ENCODE measurements at regions not wholly inside any gene's neighbourhood (a gene's known extent, or its start where the extent isn't known, plus 50 kb on each side); places are given as distances from the start of the nearest gene placed in this dataset.

DNA sequence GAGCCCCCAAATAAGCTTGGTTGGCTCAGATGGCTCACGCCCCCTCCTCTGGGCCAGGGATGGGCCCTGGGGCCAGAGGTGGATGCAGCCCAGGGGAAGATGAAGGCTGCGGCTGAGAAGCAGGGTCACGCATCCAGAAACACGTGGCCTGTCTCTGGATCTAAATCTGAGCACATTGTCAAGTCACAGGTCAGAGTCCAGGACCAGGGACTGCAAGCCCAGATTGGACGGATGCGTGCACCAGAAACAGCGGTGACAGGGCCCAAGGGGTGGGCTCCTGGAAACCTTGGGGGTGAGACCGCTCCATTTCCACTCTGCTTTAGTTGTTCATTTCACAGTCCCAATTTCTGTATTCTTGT is 226.2 kb downstream of the ACKR3 start:
- no peak for DNase-seq (ENCODE audit: low spot score)

DNA sequence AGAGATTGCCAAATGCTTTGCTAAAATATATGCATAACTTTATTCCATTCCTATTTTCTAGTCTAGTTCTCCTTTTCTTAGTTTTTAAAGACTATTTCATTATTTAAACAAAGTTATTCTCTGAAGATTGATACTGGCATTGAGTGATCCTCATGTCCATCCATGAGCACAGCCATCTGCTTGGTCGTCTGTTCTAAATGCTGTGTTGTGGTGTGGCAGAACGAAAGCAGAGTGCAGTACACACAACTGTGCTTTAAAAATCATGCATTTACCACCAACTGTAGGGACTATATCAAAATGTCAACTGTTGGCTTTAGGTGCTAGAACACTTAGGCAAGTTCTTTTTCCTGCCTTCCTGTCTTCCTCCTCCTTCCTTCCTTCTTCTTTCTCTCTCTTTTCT is 226.6 kb downstream of the ACKR3 start:
- DNase-seq (ENCODE audit: low spot score) = no peak

- DNase-seq (ENCODE audit: low spot score) = no peak
Measured at GRCh38 chr2:236797411-236797810, 227.8 kb downstream of the ACKR3 start.

- no peak for DNase-seq (ENCODE audit: low spot score)
Measured at GRCh38 chr2:236798491-236798890, 228.9 kb downstream of the ACKR3 start.

DNA sequence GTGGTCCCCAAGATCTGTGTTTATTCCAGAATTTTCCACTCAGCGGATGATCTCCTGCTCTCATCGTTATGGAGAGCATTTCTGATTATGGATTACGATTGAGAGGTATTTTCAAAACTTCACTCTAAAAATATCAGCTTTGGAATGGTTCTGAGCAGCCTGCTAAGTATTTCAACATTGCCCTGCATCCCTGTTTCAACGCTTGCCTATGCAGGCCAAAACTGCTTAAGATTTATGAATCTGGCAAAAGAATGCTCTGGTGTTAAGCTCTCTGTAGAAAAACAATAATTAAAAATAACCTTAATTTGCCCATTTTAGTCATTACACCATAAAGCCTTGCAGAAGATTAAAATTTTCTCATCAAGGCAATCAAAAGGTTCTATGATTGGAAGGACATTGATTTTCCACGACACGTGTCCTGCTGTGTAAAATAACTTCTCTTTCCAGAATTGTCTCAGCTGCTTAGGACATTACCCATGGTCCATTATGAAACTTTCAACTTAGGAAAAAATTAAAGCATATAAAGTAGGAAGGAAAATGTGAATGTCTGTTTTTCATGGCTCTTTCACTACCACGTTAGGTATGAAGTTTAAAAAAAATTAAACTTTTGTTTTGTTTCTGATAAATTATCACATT is 229.9 kb downstream of the ACKR3 start:
- DNase-seq (ENCODE audit: low spot score) = no peak

GRCh38 chr2:236802862-236803261 is 233.2 kb downstream of the ACKR3 start:
- no peak for DNase-seq (ENCODE audit: low spot score)

DNA sequence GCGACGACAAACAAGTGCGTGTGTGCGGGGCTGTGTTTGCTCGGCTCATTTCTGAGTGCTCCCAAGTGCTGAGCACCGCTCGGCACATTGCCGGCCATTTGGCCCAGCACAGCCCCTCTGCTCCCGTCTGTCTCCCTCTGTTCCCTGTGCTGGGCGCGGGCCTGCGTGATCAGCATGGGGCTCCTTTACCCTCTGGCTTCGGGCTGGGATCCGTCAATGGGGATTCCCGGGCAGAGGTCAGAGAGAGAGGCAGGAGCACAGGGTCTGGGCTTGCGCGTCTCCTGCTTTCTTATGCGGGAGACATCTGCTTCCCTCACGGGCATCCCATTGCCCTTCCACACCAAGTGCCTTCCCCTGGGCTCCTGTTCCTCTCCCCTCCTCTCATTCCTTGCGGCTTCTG is 234.0 kb downstream of the ACKR3 start:
- DNase-seq (ENCODE audit: low spot score) = no peak

- no peak for DNase-seq (ENCODE audit: low spot score)
Measured at GRCh38 chr2:236805800-236806531, 236.3 kb downstream of the ACKR3 start.

DNA sequence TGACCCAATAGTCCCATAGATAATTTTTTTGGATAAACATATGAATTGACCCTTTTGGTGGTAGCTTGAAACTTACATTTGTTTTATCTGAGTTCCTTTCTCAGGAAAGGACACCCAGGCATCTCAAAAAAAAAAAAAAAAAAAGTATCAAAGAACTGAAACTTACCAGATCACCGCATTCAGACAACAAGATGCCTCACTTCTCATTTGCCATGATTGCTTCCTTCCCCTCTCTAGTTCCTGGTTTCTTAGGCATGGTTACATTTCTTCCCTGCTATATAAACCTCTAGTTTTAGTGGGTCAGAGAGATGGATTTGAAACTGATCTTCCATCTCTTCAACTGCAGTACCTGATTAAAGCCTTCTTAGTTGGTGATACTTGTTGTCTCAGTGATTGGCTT is 240.1 kb downstream of the ACKR3 start:
- no peak for DNase-seq (ENCODE audit: low spot score)

- no peak for DNase-seq (ENCODE audit: low spot score)
Measured at GRCh38 chr2:236811062-236811656, 241.5 kb downstream of the ACKR3 start.

DNA sequence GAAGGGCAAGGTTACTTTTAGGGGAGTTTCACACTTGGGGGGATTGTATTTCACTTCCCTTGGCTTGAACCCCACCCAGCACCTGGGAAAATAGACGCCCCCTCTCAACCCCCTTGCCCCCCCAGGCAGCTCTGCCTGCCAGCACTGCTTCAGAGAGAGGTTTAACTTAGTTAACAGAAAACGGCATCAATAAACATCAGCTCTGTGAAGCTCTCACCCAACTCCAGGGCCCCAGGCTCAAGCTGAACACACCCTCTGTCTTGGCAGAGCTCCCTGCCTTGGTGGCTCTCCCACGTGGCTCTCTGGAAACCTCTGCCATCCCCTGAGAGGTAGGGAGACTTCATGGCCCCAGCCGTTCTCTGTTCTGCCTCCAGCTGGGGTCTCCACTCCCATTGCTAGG is 244.1 kb downstream of the ACKR3 start:
- DNase-seq (ENCODE audit: low spot score) = no peak

DNA sequence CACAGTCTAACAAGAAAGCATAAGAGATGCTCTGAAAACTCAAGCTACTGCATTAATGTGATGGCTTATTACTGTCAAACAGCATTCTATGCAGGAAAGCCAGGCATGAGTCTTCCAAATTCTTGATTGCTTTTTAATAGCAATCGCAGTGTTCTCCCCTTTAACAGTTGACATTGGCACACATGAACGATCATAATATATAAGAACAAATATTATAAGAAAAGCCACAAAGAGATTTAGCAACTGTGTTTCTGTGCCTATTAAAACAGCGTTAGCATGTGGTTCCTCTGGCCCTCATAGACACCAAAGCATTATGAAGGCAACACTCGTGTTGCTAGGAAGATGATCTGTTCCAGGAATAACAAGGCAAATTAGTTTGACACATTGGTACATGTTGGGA is 245.0 kb downstream of the ACKR3 start:
- DNase-seq (ENCODE audit: low spot score) = no peak

DNA sequence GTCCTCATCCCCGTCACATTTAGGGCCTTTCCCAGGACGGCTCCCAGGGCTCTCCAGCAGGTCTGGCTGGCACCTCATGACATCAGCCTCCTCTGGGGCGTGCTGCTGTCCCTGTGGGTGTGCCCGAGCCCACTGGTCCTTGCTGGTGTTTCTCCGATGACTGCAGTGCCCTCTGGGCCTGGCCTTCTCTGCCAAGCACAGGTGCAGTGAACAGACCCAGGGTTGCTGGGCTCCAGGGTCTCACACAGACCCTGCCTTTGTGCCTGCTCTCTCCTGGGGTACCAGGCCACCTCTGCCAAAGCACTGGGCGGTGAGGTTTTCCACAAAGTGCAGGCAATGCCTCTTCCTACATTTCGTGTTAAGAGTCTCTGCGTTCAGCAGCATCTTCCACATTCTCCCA is 246.1 kb downstream of the ACKR3 start:
- DNase-seq (ENCODE audit: low spot score) = no peak

GRCh38 chr2:236816197-236817170 is 246.9 kb downstream of the ACKR3 start:
- no peak for DNase-seq (ENCODE audit: low spot score)

DNA sequence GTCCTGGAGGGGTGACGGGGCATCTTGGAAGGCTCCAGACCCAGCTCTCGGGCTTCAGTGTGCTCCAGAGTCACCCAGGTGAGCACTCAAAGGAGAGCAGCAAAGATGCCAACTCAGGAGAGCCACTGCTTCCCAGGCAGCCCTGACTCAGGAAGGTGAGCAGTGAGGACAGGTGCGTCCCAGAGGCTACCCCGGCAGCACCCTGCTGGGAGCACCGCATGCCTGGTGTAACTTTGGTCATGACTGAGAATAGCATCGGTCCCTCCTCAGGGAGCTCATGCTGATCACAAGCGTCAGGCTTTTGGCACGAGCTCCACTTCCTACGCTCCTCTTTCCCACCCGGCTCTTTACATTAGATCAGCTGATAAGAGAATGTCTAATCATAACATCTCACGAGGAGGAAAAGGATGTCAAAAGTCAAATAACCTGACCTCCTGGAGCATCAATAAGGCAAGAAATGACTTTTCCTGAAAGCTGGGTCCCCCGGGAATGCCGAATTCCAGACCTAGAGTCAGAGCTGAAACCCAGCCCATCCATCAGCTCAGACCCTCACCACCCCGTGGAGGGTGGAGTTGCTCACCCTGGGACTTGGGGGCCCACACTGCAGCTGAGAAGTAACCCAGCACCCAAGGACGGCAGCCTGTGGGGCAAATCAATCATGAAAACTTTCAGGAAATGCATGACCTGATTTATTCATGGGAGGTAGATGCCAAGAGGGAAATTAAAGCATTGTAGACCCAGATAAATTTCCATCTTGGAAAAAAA is 248.8 kb downstream of the ACKR3 start:
- no peak for DNase-seq (ENCODE audit: low spot score)

DNA sequence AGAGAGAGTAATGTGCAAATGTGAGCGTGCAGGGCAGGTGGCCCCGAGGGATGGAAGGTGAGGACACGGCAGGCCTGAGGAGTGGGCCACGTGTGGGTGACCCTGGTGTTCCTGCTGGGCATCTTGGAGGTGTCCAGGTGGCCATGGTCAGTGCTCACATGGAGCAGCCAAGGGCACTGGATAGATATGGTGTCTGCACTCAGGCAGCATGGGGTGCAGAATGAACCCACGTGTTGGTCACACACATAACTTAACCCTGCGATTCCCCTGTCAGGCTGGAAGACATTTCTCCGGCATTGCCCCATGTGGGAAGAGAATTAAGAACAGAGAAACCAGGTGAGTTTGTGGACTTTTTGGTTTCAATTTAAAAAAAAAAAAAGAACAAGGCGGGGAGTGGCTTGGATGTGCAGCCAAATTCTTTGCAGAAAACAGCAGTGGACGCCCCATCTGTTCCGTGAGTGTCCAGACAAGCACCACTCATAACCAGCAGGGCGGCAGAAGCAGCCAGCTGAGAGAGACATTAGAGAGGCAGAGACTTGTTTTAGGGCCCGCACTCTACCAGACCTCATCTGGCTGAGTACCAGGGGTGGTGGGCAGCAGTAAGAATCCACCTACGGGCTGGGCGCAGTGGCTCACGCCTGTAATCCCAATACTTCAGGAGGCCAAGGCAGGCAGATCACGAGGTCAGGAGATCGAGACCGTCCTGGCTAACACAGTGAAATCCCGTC is 249.8 kb downstream of the ACKR3 start:
- no peak for DNase-seq (ENCODE audit: low spot score)

DNA sequence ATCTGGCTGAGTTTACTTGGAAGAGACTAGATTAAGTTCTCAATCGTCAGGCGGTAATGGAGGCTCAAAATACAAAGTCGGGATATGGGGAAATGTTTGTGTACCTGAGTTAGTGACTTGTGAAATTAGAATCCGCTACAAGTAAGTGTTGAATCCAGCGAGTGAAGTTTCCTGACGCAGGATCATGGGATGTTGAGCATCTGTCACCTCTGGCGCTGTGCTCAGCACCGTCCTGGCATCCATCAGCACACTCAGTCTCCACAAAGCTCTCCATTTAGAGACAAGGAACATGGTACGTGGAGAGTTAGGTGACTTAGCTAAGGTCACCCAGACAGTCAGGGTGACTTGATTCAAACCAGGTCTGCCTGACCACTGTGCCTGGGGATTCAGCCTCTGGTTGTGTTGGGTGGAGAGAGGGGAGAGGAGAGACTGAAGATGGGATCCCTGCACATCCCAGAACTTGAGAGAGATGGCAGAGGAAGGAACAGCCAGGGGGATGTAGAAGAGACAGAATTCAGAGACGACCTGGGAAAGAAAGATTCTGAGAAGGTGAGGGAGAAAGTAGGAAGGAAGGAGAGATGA is 251.2 kb downstream of the ACKR3 start:
- DNase-seq (ENCODE audit: low spot score) = no peak

- no peak for DNase-seq (ENCODE audit: low spot score)
Measured at GRCh38 chr2:236823041-236823629, 253.5 kb downstream of the ACKR3 start.

GRCh38 chr2:236823963-236824362 is 254.3 kb downstream of the ACKR3 start:
- no peak for DNase-seq (ENCODE audit: low spot score)

DNA sequence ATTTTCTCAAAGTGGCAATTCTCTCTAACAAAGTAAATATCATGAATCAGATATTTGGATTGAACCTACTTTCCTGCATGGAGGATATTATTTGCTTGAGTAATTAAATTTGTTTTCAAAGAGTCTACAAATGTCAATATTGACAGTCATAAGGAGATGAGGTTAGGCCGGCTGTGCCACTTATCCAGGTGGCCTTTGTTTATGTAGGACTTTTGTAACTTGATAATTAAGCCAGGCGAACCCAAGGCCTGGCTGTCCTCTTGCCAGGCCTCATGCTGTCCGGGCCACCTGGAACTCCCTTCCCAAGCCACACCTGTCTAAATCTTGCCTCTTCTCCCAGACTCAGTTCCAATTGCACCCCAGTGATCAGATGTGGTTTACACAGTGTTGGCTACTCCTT is 255.2 kb downstream of the ACKR3 start:
- no peak for DNase-seq (ENCODE audit: low spot score)

Measured in HuH-7.5 (cell line).